Mucosa of rectum (tissue), 2 donors: ENCODE measurements at regions not wholly inside any gene's neighbourhood (a gene's known extent, or its start where the extent isn't known, plus 50 kb on each side); places are given as distances from the start of the nearest gene placed in this dataset.

ENCODE experiments used
- H3K27ac ChIP-seq, 2 donors: one replicate each; pipeline ENCODE4 v1.7.0; 2013; ENCODE audit warnings: inconsistent platforms in 2 of 2, low read depth in 2 of 2, low read length in 2 of 2
- H3K27me3 ChIP-seq, 2 donors: one replicate each; pipeline ENCODE4 v1.7.0; 2013; ENCODE audit warnings: low read length in 2 of 2; ENCODE audit not compliant: control insufficient read depth in 2 of 2, insufficient read depth in 2 of 2
- H3K36me3 ChIP-seq, 2 donors: one replicate each; pipeline ENCODE4 v1.7.0; 2013; ENCODE audit warnings: low read length in 2 of 2; ENCODE audit not compliant: control insufficient read depth in 2 of 2, insufficient read depth in 2 of 2
- H3K4me1 ChIP-seq, 2 donors: one replicate each; pipeline ENCODE4 v1.7.0; 2013; ENCODE audit warnings: low read length in 2 of 2, mild to moderate bottlenecking in 1 of 2; ENCODE audit not compliant: control insufficient read depth in 2 of 2, insufficient read depth in 2 of 2
- H3K4me3 ChIP-seq, 2 donors: one replicate each; pipeline ENCODE4 v1.7.0; 2013; ENCODE audit warnings: low read length in 2 of 2
- H3K9ac ChIP-seq, 2 donors: one replicate each; pipeline ENCODE4 v1.7.0; 2013; ENCODE audit warnings: low read length in 2 of 2, low read depth in 1 of 2, mild to moderate bottlenecking in 1 of 2
- H3K9me3 ChIP-seq, 2 donors: one replicate each; pipeline ENCODE4 v1.7.0; 2013; ENCODE audit warnings: low read length in 2 of 2; ENCODE audit not compliant: control insufficient read depth in 2 of 2
- donor health status: healthy.
- donor health status: Normal muscosa, but diverticular disease.

GRCh38 chr13:88063741-88064140, 392.6 kb downstream of the SLITRK5 start:
- H3K4me1 ChIP-seq: no peaks in the 10 kb centered on the region
- peaks cover 0 to 4% of the 10 kb centered on the region in 2 donors for H3K9me3 ChIP-seq
- H3K4me3 ChIP-seq: no peak overlapping the region
- H3K27ac ChIP-seq: no peak overlapping the region
- H3K9ac ChIP-seq: no peak overlapping the region
- no peaks in the 10 kb centered on the region for H3K27me3 ChIP-seq
- H3K36me3 ChIP-seq: no peaks in the 10 kb centered on the region

DNA sequence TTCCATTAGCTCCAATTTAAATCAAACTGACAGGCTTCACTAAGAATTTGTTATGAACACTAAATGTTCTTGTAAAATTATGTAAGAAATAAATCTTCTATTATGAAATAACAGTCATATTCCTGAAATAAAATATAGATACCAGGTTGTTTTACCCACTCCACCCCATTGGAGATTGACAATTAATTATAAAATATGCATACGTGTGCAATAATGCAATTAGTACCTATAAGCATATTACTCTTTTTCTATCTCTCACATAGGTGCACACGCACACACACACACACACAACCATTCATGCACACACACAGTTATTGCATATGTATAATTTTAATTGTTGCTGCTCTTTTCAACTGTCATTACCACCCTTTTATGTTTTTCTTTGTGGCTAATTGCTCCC, 395.7 kb downstream of the SLITRK5 start:
- Histone ChIP-seq H3K27me3 (no peaks in the 10 kb centered on the region), H3K4me3 (no peak overlapping the region), H3K4me1 (no peaks in the 10 kb centered on the region), H3K36me3 (no peaks in the 10 kb centered on the region), H3K9ac (no peak overlapping the region), H3K9me3 (peaks cover 0 to 2% of the 10 kb centered on the region in 2 donors), H3K27ac (no peak overlapping the region)

DNA sequence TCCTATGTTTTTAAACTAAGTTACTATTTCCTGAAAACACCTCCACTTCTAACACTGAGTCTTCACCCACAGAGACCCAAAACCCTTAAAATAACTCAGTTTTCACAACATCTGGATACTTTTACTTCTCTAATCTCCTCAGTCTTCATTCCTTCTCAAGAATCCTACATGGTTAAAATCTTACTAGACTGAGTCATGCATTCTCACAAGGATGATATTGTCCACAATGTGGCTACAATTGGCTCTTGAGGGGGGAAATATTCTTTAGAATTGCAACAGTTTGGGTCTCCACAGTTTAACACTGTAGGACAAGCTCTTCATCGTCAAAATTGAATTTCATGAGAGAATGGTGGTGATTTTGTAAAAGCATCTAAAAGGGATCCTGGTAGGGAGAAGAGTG, 397.1 kb downstream of the SLITRK5 start:
- H3K36me3 ChIP-seq: no peaks in the 10 kb centered on the region
- no peak overlapping the region for H3K4me3 ChIP-seq
- H3K27ac ChIP-seq: no peak overlapping the region
- H3K4me1 ChIP-seq: no peaks in the 10 kb centered on the region
- H3K9me3 ChIP-seq: no peaks in the 10 kb centered on the region
- H3K9ac ChIP-seq: no peak overlapping the region
- H3K27me3 ChIP-seq: no peaks in the 10 kb centered on the region

DNA sequence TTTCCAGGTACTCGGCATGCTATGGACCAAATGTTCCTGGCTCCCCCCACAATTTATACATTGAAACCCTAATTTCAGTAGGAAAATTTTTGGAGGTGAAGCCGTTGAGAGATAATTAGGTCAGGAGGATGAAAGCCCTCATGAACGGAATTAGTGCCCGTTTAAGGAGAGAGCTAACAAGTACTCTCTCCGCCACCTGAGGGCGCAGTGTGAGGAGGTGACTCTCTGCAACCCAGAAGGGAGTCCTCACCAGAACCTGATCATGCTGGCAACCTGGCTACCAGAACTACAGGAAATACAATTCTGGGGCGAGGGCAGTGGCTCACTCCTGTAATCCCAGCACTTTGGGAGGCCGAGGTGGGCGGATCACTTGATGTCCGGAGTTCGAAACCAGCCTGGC, 397.8 kb downstream of the SLITRK5 start:
- Histone ChIP-seq H3K27me3 (no peaks in the 10 kb centered on the region), H3K27ac (no peak overlapping the region), H3K36me3 (no peaks in the 10 kb centered on the region), H3K9ac (no peak overlapping the region), H3K4me1 (no peaks in the 10 kb centered on the region), H3K4me3 (no peak overlapping the region), H3K9me3 (no peaks in the 10 kb centered on the region)

GRCh38 chr13:88071371-88071770, 400.2 kb downstream of the SLITRK5 start:
- no peaks in the 10 kb centered on the region for H3K4me1 ChIP-seq
- H3K27ac ChIP-seq: no peak overlapping the region
- H3K4me3 ChIP-seq: no peak overlapping the region
- H3K9ac ChIP-seq: no peak overlapping the region
- no peaks in the 10 kb centered on the region for H3K9me3 ChIP-seq
- H3K36me3 ChIP-seq: no peaks in the 10 kb centered on the region
- H3K27me3 ChIP-seq: no peaks in the 10 kb centered on the region

DNA sequence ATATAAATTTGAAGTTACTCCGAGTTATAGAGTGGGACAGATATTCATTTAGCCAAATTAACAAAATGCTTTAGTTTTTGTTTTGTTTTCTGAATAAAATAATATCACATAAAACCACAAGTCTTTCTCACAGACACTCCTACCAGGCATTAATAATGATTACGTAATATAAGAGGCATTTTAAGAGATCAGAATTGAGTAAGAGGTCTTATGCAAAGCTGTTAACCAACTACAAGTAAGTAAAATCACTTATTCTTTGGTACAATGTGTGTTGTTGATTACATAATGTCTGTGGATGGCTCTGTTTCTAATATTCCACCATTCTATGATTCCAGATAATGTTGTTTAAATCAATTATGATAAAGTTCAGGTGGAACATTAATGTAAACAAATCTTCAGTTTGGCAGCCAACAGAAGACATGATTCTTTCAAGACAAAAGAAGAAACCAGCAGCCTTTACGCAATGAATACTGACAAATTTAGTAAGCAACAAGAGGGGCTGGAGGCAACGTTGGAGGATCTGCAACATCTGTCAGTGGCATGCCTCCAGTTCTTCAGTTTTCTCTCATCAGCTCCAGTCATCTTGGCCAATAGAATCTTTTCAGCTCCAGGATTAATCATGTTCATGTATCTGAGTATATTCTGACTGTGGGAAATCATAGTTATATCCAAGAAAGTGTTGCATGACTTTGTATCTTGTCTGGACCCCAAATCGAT, 403.8 kb downstream of the SLITRK5 start:
- no peaks in the 10 kb centered on the region for H3K27me3 ChIP-seq
- no peaks in the 10 kb centered on the region for H3K4me1 ChIP-seq
- no peaks in the 10 kb centered on the region for H3K36me3 ChIP-seq
- H3K4me3 ChIP-seq: no peak overlapping the region
- no peaks in the 10 kb centered on the region for H3K9me3 ChIP-seq
- no peak overlapping the region for H3K27ac ChIP-seq
- no peak overlapping the region for H3K9ac ChIP-seq

GRCh38 chr13:88085036-88085435, 413.9 kb downstream of the SLITRK5 start:
- H3K9me3 ChIP-seq: no peaks in the 10 kb centered on the region
- no peaks in the 10 kb centered on the region for H3K27me3 ChIP-seq
- no peak overlapping the region for H3K9ac ChIP-seq
- H3K4me1 ChIP-seq: no peaks in the 10 kb centered on the region
- no peaks in the 10 kb centered on the region for H3K36me3 ChIP-seq
- no peak overlapping the region for H3K4me3 ChIP-seq
- no peak overlapping the region for H3K27ac ChIP-seq

DNA sequence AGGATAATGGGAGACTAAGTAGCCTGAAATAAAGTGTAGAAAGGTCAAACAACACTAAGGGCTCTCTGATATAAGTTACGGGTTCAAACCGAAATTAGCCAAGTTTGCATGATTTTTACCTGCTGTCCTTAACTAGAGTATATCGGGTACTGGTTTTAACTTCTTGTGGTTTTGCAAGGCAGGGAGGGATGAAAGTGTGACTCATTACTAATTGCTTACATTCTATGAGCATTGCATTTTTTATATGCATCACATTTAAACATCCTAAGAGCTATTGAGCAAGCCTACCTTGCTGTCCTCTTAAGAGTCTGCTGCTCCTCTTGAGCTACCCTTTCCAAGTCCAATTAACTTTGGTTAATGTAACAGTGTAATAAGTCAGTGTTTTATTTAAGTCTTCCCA, 415.4 kb downstream of the SLITRK5 start:
- no peaks in the 10 kb centered on the region for H3K36me3 ChIP-seq
- H3K4me1 ChIP-seq: no peaks in the 10 kb centered on the region
- no peak overlapping the region for H3K9ac ChIP-seq
- H3K9me3 ChIP-seq: no peaks in the 10 kb centered on the region
- H3K27me3 ChIP-seq: no peaks in the 10 kb centered on the region
- no peak overlapping the region for H3K4me3 ChIP-seq
- no peak overlapping the region for H3K27ac ChIP-seq

DNA sequence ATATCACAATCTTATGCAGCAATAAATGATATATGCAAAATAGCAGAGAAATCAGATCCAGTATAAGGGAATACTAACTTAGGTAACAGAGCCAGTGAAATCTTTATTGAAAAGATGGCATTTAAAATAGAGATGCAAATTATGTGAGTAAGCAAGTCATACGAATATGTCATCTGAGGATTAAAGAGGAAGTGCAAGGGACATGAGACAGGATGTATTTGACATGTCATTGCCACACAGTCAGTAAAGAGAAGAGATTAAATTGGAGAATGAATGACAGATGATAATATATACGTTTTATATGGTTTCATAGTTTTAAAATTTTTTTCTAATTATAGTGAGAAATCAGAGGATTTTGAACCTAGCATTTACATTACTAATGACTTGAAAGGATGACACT, 426.4 kb downstream of the SLITRK5 start:
- H3K4me1 ChIP-seq: no peaks in the 10 kb centered on the region
- H3K36me3 ChIP-seq: no peaks in the 10 kb centered on the region
- H3K27ac ChIP-seq: no peak overlapping the region
- H3K9me3 ChIP-seq: no peaks in the 10 kb centered on the region
- H3K9ac ChIP-seq: no peak overlapping the region
- H3K27me3 ChIP-seq: no peaks in the 10 kb centered on the region
- no peak overlapping the region for H3K4me3 ChIP-seq

GRCh38 chr13:88103824-88104223, 432.7 kb downstream of the SLITRK5 start:
- Histone ChIP-seq H3K4me3 (no peak overlapping the region), H3K9ac (no peak overlapping the region), H3K36me3 (no peaks in the 10 kb centered on the region), H3K4me1 (no peaks in the 10 kb centered on the region), H3K9me3 (peaks cover 0 to 2% of the 10 kb centered on the region in 2 donors), H3K27ac (no peak overlapping the region), H3K27me3 (no peaks in the 10 kb centered on the region)

DNA sequence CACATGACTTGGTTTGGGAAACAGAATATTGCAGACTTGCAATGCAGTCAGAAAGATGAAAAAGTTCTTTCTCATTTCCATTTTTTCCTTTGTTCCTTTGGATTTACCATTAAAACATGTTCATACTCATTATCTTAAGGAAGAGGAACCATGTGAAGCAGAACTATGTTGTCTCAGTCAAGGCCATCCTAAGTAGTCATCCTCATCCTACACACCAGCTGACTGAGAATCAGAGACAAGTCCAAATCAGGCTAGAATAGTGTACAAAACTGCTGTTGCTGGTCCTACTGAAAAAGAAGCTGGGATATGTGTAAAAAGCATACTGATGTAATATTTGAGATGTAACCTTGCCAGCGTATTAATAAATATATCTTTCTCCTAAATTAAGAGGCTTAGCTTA, 433.4 kb downstream of the SLITRK5 start:
- Histone ChIP-seq H3K4me1 (no peaks in the 10 kb centered on the region), H3K9ac (no peak overlapping the region), H3K27ac (no peak overlapping the region), H3K36me3 (no peaks in the 10 kb centered on the region), H3K4me3 (no peak overlapping the region), H3K27me3 (no peaks in the 10 kb centered on the region), H3K9me3 (peaks cover 0 to 2% of the 10 kb centered on the region in 2 donors)
